Keratinocyte (primary cell): ENCODE measurements at regions not wholly inside any gene's neighbourhood (a gene's known extent, or its start where the extent isn't known, plus 50 kb on each side); places are given as distances from the start of the nearest gene placed in this dataset.

Experiments
- DNase-seq: peaks from one replicate; pipeline ENCODE4 v3.0.0-alpha.2; 2011; ENCODE audit warnings: low read depth, missing footprints, low spot score
- FAIRE-seq: peaks from 2 replicates; lab custom pipeline; 2011; peaks lifted over from hg19 to GRCh38; lab: Jason Lieb, UNC
- H2AFZ ChIP-seq: 2 replicates; pipeline ENCODE4 v1.6.0; 2012; ENCODE audit warnings: low read length, control low read depth, inconsistent platforms; ENCODE audit not compliant: control insufficient read depth
- H3K27ac ChIP-seq: 2 replicates; pipeline ENCODE4 v1.5.1; 2011; ENCODE audit warnings: low read length; ENCODE audit not compliant: control insufficient read depth, insufficient read depth
- H3K27me3 ChIP-seq: 3 replicates; pipeline ENCODE4 v1.6.0; 2011; ENCODE audit warnings: low read length; ENCODE audit not compliant: control insufficient read depth, insufficient read depth; ENCODE audit errors: extremely low read depth
- H3K36me3 ChIP-seq, 2 experiments: 2 replicates in 1 of 2; 3 replicates in 1 of 2; pipeline ENCODE4 v1.5.1; 2011; ENCODE audit warnings: low read length in 2 of 2, mild to moderate bottlenecking in 1 of 2; ENCODE audit not compliant: control insufficient read depth in 2 of 2, insufficient read depth in 2 of 2; ENCODE audit errors: extremely low read depth in 1 of 2
- H3K4me1 ChIP-seq: 3 replicates; pipeline ENCODE4 v1.5.1; 2011; ENCODE audit warnings: low read length; ENCODE audit not compliant: control insufficient read depth, insufficient read depth; ENCODE audit errors: extremely low read depth
- H3K4me2 ChIP-seq: 3 replicates; pipeline ENCODE4 v1.6.0; 2011; ENCODE audit warnings: low read depth, low read length; ENCODE audit not compliant: control insufficient read depth, insufficient read depth; ENCODE audit errors: extremely low read depth
- H3K4me3 ChIP-seq, 3 experiments: fragments of 200-600 bp in 1 of 3; sonication (generic) in 1 of 3; 2 replicates in 2 of 3; 3 replicates in 1 of 3; pipeline ENCODE4 v1.5.1; 2011 to 2016; ENCODE audit warnings: low read length in 3 of 3, mild to moderate bottlenecking in 3 of 3, control low read depth in 2 of 3, inconsistent platforms in 1 of 3, low read depth in 1 of 3, mixed read lengths in 1 of 3, mixed run types in 1 of 3, moderate library complexity in 1 of 3; ENCODE audit not compliant: control insufficient read depth in 2 of 3, insufficient read depth in 2 of 3; ENCODE audit errors: extremely low read depth in 1 of 3
- H3K79me2 ChIP-seq: 2 replicates; pipeline ENCODE4 v1.6.0; 2012; ENCODE audit warnings: low read length; ENCODE audit not compliant: control insufficient read depth, insufficient read depth
- H3K9ac ChIP-seq: 3 replicates; pipeline ENCODE4 v1.6.0; 2011; ENCODE audit warnings: low read length; ENCODE audit not compliant: control insufficient read depth, insufficient read depth; ENCODE audit errors: extremely low read depth
- H3K9me1 ChIP-seq: 3 replicates; pipeline ENCODE4 v1.6.0; 2011; ENCODE audit warnings: low read length; ENCODE audit not compliant: control insufficient read depth, insufficient read depth; ENCODE audit errors: extremely low read depth
- H3K9me3 ChIP-seq: 2 replicates; pipeline ENCODE4 v1.5.1; 2012; ENCODE audit warnings: low read depth, low read length; ENCODE audit not compliant: control insufficient read depth
- H4K20me1 ChIP-seq: 3 replicates; pipeline ENCODE4 v1.6.0; 2011; ENCODE audit warnings: low read length; ENCODE audit not compliant: control insufficient read depth, insufficient read depth; ENCODE audit errors: extremely low read depth
- CTCF ChIP-seq, 3 experiments: IDR thresholded peaks in 1 of 3; conservative IDR thresholded peaks in 1 of 3; optimal IDR thresholded peaks in 1 of 3; 2 replicates in 2 of 3; 3 replicates in 1 of 3; pipeline versions ENCODE3 to v1.5.1; 2011; ENCODE audit warnings: low read length in 3 of 3, mild to moderate bottlenecking in 3 of 3, moderate library complexity in 2 of 3, control low read depth in 1 of 3, inconsistent platforms in 1 of 3; ENCODE audit not compliant: insufficient read depth in 2 of 3; ENCODE audit errors: extremely low read depth in 1 of 3
- EZH2 ChIP-seq: IDR thresholded peaks from one replicate; pipeline ENCODE4 v1.6.1; 2012; ENCODE audit warnings: inconsistent platforms, mild to moderate bottlenecking, low read length, moderate library complexity
- dilution Hi-C: fragments of 300-500 bp; cut with MboI; formaldehyde crosslinking; loops from one replicate; pipeline ENCODE4 v1.7.0; 2020; ENCODE audit warnings: low sequenced_read_pairs; ENCODE audit not compliant: extremely low pct_ligation_motif_present

GRCh38 chr20:43295781-43296180 is 106.1 kb upstream of the PTPRT start:
- Histone ChIP-seq H3K27ac (no peak overlapping the region), H3K4me3 (no peak overlapping the region), H3K9me1 (no peaks in the 10 kb centered on the region), H3K9ac (no peak overlapping the region), H3K9me3 (peaks cover 4% of the 10 kb centered on the region), H2AFZ (no peak overlapping the region), H3K36me3 (no peaks in the 10 kb centered on the region), H3K79me2 (no peaks in the 10 kb centered on the region), H3K27me3 (no peaks in the 10 kb centered on the region), H3K4me2 (no peak overlapping the region), H4K20me1 (no peaks in the 10 kb centered on the region), H3K4me1 (no peaks in the 10 kb centered on the region)
- dilution Hi-C loops: no loop called here
- TF ChIP-seq EZH2 (no peak), CTCF (optimal IDR thresholded peaks at IDR 0.05 in 1 of 3, IDR thresholded peaks at IDR 0.05 in 1 of 3, conservative IDR thresholded peaks at IDR 0.05 in 1 of 3; ENCODE audit: extremely low read depth in 1 of 3, insufficient read depth in 2 of 3, low read length in 3 of 3) (no peak)
- DNase-seq: no peak
- FAIRE-seq: no peak

GRCh38 chr20:43295263-43295662 is 105.6 kb upstream of the PTPRT start:
- dilution Hi-C loops: no loop called here
- H3K4me2 ChIP-seq: no peak overlapping the region
- peaks cover 4% of the 10 kb centered on the region for H3K9me3 ChIP-seq
- H3K27ac ChIP-seq: no peak overlapping the region
- no peaks in the 10 kb centered on the region for H3K36me3 ChIP-seq
- no peak overlapping the region for H2AFZ ChIP-seq
- no peak overlapping the region for H3K4me3 ChIP-seq
- H3K27me3 ChIP-seq: no peaks in the 10 kb centered on the region
- no peaks in the 10 kb centered on the region for H3K79me2 ChIP-seq
- H3K9me1 ChIP-seq: no peaks in the 10 kb centered on the region
- TF ChIP-seq CTCF (optimal IDR thresholded peaks at IDR 0.05 in 1 of 3, IDR thresholded peaks at IDR 0.05 in 1 of 3, conservative IDR thresholded peaks at IDR 0.05 in 1 of 3; ENCODE audit: extremely low read depth in 1 of 3, insufficient read depth in 2 of 3, low read length in 3 of 3) (no peak), EZH2 (no peak)
- DNase-seq (no peak), FAIRE-seq (no peak)
- H3K4me1 ChIP-seq: no peaks in the 10 kb centered on the region
- H3K9ac ChIP-seq: no peak overlapping the region
- no peaks in the 10 kb centered on the region for H4K20me1 ChIP-seq
